Endothelial cell of umbilical vein (primary cell): ENCODE measurements at regions not wholly inside any gene's neighbourhood (a gene's known extent, or its start where the extent isn't known, plus 50 kb on each side); places are given as distances from the start of the nearest gene placed in this dataset.
A peak's percentile ranks its signal among the peaks of the same experiment; 100 is the strongest.

Source experiments
- BruUV-seq: library from RNA; stranded (reverse); fragments of 400-500 nt; replicated peaks from 2 replicates; lab custom pipeline; 2021; lab: Mats Ljungman, UMichigan
- CTCF ChIA-PET: fragments of 300-600, 350-600 bp; sonication (Branson Sonifier 250); formaldehyde crosslinking; loops from one replicate; lab custom pipeline; 2021; ENCODE audit warnings: antibody characterized with exemption, inconsistent platforms; lab: Charles Lee
- POLR2A ChIA-PET: fragments of 300-600, 350-600 bp; sonication (Branson Sonifier 250); formaldehyde crosslinking; loops from one replicate; lab custom pipeline; 2021; ENCODE audit warnings: antibody characterized with exemption, inconsistent platforms; lab: Charles Lee
- DNase-seq: peaks from one replicate; pipeline ENCODE4 v3.0.0-alpha.2; 2011; ENCODE audit warnings: low read depth, low spot score
- FAIRE-seq: peaks from 2 replicates; lab custom pipeline; 2011; peaks lifted over from hg19 to GRCh38; lab: Jason Lieb, UNC
- H2AFZ ChIP-seq: 2 replicates; pipeline ENCODE4 v1.6.0; 2012; ENCODE audit warnings: low read depth, low read length, control low read depth, inconsistent platforms
- H3K27ac ChIP-seq: 2 replicates; pipeline ENCODE4 v1.5.1; 2011; ENCODE audit warnings: low read depth, mild to moderate bottlenecking, control low read depth, low read length, moderate library complexity; ENCODE audit not compliant: insufficient read depth
- H3K27me3 ChIP-seq, 2 experiments: 2 replicates each; pipeline versions ENCODE4 v1.6.0 to v1.6.1; 2011; ENCODE audit warnings: low read length in 2 of 2, mixed read lengths in 1 of 2; ENCODE audit not compliant: control insufficient read depth in 2 of 2, insufficient read depth in 2 of 2
- H3K36me3 ChIP-seq, 2 experiments: 2 replicates in 1 of 2; 3 replicates in 1 of 2; pipeline ENCODE4 v1.5.1; 2011; ENCODE audit warnings: low read length in 2 of 2, mild to moderate bottlenecking in 1 of 2, moderate library complexity in 1 of 2; ENCODE audit not compliant: control insufficient read depth in 2 of 2, insufficient read depth in 2 of 2; ENCODE audit errors: extremely low read depth in 1 of 2
- H3K4me1 ChIP-seq: 3 replicates; pipeline ENCODE4 v1.5.1; 2011; ENCODE audit warnings: mild to moderate bottlenecking, low read length; ENCODE audit not compliant: control insufficient read depth, insufficient read depth; ENCODE audit errors: extremely low read depth
- H3K4me2 ChIP-seq: 2 replicates; pipeline ENCODE4 v1.6.1; 2011; ENCODE audit warnings: low read length, control low read depth, mixed read lengths; ENCODE audit not compliant: insufficient read depth
- H3K4me3 ChIP-seq, 3 experiments: fragments of 200-600 bp in 1 of 3; sonication (generic), shearing (Covaris generic) in 1 of 3; replicated peaks in 1 of 3; 2 replicates each; pipeline ENCODE4 v1.5.1; 2011 to 2016; ENCODE audit warnings: control low read depth in 3 of 3, low read length in 3 of 3, mild to moderate bottlenecking in 2 of 3, inconsistent platforms in 1 of 3, low read depth in 1 of 3, moderate library complexity in 1 of 3; ENCODE audit not compliant: insufficient read depth in 1 of 3
- H3K79me2 ChIP-seq: 2 replicates; pipeline ENCODE4 v1.6.0; 2012; ENCODE audit warnings: low read length, inconsistent platforms; ENCODE audit not compliant: control insufficient read depth, insufficient read depth
- H3K9ac ChIP-seq: replicated peaks from 2 replicates; pipeline ENCODE3; 2011; ENCODE audit warnings: low read length, control low read depth; ENCODE audit not compliant: insufficient read depth; ENCODE audit errors: extremely low read depth
- H3K9me1 ChIP-seq: replicated peaks from 3 replicates; pipeline ENCODE4 v1.6.0; 2011; ENCODE audit warnings: mild to moderate bottlenecking, low read length; ENCODE audit not compliant: control insufficient read depth, insufficient read depth; ENCODE audit errors: extremely low read depth
- H3K9me3 ChIP-seq: replicated peaks from 2 replicates; pipeline ENCODE4 v1.5.1; 2012; ENCODE audit warnings: low read length, inconsistent platforms; ENCODE audit not compliant: control insufficient read depth, insufficient read depth
- H4K20me1 ChIP-seq: replicated peaks from 2 replicates; pipeline ENCODE3; 2011; ENCODE audit warnings: mild to moderate bottlenecking, low read length; ENCODE audit not compliant: control insufficient read depth, insufficient read depth; ENCODE audit errors: extremely low read depth
- EZH2 ChIP-seq: IDR thresholded peaks from 2 replicates; pipeline ENCODE4 v1.6.1; 2012; ENCODE audit warnings: borderline replicate concordance, low read depth, mild to moderate bottlenecking, moderate library complexity, low read length, inconsistent platforms; ENCODE audit not compliant: severe bottlenecking
- FOS ChIP-seq: IDR thresholded peaks from 2 replicates; pipeline ENCODE4 v1.6.1; 2011; ENCODE audit warnings: mild to moderate bottlenecking, low read length, moderate library complexity, borderline replicate concordance; ENCODE audit not compliant: insufficient read depth
- GATA2 ChIP-seq: IDR thresholded peaks from 2 replicates; pipeline ENCODE4 v1.7.0; 2011; ENCODE audit warnings: low read depth, mild to moderate bottlenecking, moderate library complexity, mixed read lengths, low read length; ENCODE audit not compliant: insufficient read length, insufficient read depth
- JUN ChIP-seq: IDR thresholded peaks from 2 replicates; pipeline ENCODE4 v1.6.1; 2011; ENCODE audit warnings: borderline replicate concordance, low read depth; ENCODE audit not compliant: insufficient read length, insufficient read depth
- MYC ChIP-seq: IDR thresholded peaks from one replicate; pipeline ENCODE4 v1.6.1; 2011; ENCODE audit warnings: mild to moderate bottlenecking, low read depth, low read length
- POLR2A ChIP-seq: IDR thresholded peaks from 2 replicates; pipeline ENCODE4 v1.6.1; 2012; ENCODE audit warnings: low read depth, mild to moderate bottlenecking, control low read depth, low read length
- POLR2AphosphoS5 ChIP-seq: IDR thresholded peaks from 2 replicates; pipeline ENCODE4 v1.6.1; 2012; ENCODE audit warnings: low read depth, mild to moderate bottlenecking, control low read depth, low read length, moderate library complexity; ENCODE audit not compliant: insufficient read depth
- dilution Hi-C: fragments of 300-500 bp; cut with MboI; formaldehyde crosslinking; loops from one replicate; pipeline ENCODE4 v1.15.0; 2019; ENCODE audit warnings: low sequenced_read_pairs; ENCODE audit not compliant: extremely low pct_ligation_motif_present
- intact Hi-C: fragments of 100-400 bp; cut with micrococcal nuclease; formaldehyde crosslinking; loops from one replicate; pipeline ENCODE4 v1.10.0; 2022
- TF ChIP-seq, protein P1 (sequence below), 2 donors: IDR thresholded peaks; 1 replicate in 1 of 2; 2 replicates in 1 of 2; pipeline ENCODE4 v1.5.1; 2011; ENCODE audit warnings: low read length in 2 of 2, mild to moderate bottlenecking in 2 of 2, moderate library complexity in 2 of 2, control low read depth in 1 of 2, inconsistent platforms in 1 of 2, low read depth in 1 of 2; ENCODE audit not compliant: insufficient read depth in 1 of 2; ENCODE audit errors: extremely low read depth in 1 of 2

DNA sequence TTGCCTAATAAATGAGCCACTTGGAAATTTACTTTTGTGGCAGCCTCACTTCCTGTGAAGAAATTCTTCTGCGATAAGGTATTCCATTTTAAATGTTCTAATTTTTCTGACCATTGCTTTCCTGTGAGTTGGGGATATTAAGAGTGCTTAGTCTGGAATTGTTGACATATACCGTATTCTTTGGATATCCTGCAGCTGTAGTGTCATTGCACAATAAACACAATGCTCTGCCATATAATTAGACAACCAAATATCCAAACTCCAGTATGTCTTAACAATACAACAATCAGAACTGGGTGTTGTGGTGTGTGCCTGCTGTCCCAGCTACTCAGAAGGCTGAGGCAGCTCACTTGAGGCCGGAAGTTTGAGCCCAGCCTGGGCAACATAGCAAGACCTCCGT lies 99.4 kb downstream of the LUZP4 start:
- Histone ChIP-seq H3K27ac (no peak overlapping the region), H2AFZ (no peak overlapping the region), H3K9me3 (no peaks in the 10 kb centered on the region), H4K20me1 (no peaks in the 10 kb centered on the region), H3K79me2 (no peaks in the 10 kb centered on the region), H3K4me2 (no peak overlapping the region), H3K4me3 (no peak overlapping the region), H3K27me3 (no peaks in the 10 kb centered on the region), H3K36me3 (no peaks in the 10 kb centered on the region), H3K4me1 (peaks cover 4% of the 10 kb centered on the region), H3K9ac (no peak overlapping the region), H3K9me1 (no peaks in the 10 kb centered on the region)
- intact Hi-C loops (no loop called here), dilution Hi-C loops (no loop called here)
- peak; percentile 60 for FAIRE-seq
- BruUV-seq = no TSS peak
- ChIA-PET CTCF (no interaction called here), POLR2A (no interaction called here)
- no peak for TF ChIP-seq POLR2AphosphoS5
- no peak for TF ChIP-seq FOS
- TF ChIP-seq MYC = no peak
- TF ChIP-seq, protein P1, sequence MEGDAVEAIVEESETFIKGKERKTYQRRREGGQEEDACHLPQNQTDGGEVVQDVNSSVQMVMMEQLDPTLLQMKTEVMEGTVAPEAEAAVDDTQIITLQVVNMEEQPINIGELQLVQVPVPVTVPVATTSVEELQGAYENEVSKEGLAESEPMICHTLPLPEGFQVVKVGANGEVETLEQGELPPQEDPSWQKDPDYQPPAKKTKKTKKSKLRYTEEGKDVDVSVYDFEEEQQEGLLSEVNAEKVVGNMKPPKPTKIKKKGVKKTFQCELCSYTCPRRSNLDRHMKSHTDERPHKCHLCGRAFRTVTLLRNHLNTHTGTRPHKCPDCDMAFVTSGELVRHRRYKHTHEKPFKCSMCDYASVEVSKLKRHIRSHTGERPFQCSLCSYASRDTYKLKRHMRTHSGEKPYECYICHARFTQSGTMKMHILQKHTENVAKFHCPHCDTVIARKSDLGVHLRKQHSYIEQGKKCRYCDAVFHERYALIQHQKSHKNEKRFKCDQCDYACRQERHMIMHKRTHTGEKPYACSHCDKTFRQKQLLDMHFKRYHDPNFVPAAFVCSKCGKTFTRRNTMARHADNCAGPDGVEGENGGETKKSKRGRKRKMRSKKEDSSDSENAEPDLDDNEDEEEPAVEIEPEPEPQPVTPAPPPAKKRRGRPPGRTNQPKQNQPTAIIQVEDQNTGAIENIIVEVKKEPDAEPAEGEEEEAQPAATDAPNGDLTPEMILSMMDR (IDR thresholded peaks at IDR 0.05; ENCODE audit: extremely low read depth in 1 of 2, insufficient read depth in 1 of 2, low read depth in 1 of 2, low read length in 2 of 2) = no peak
- no peak for TF ChIP-seq GATA2
- no peak for TF ChIP-seq EZH2
- TF ChIP-seq POLR2A = no peak
- no peak for TF ChIP-seq JUN
- no peak for DNase-seq
